ENCODE measurements at regions not wholly inside any gene's neighbourhood (a gene's known extent, or its start where the extent isn't known, plus 50 kb on each side); places are given as distances from the start of the nearest gene placed in this dataset.

- no TSS peak for BruUV-seq (replicated peaks)
- no peak for ATAC-seq
- no peak for DNase-seq (ENCODE audit: low read depth, low spot score)
- H3K4me1 ChIP-seq (ENCODE audit: control insufficient read depth, insufficient read depth, low read length), result peaks cover 12% of the 10 kb centered on the region; the same call in 1 of the 2 replicates
- no peak overlapping the region for H3K4me3 ChIP-seq (ENCODE audit: low read depth in 2 of 2, low read length in 2 of 2)
- in situ Hi-C loops (cut with HindIII; ENCODE audit: low pct_unique_long_range_greater_than_20kb, low sequenced_read_pairs), result no loop called here
- intact Hi-C loops (cut with micrococcal nuclease; ENCODE audit: unreplicated experiment), result no loop called here
- no peak for TF ChIP-seq SIN3A (IDR thresholded peaks at IDR 0.05; ENCODE audit: borderline replicate concordance, insufficient read depth, low read depth, low read length)
- TF ChIP-seq TCF7L2 (IDR thresholded peaks at IDR 0.05; ENCODE audit: low read depth, low read length), result no peak; the same call in 1 of the 2 replicates
- no peak for TF ChIP-seq REST (IDR thresholded peaks at IDR 0.05; ENCODE audit: insufficient read depth in 1 of 2, low read depth in 2 of 2, low read length in 1 of 2)
- TF ChIP-seq CTCF (IDR thresholded peaks at IDR 0.05), result no peak
- no peak for TF ChIP-seq POLR2AphosphoS5 (IDR thresholded peaks at IDR 0.05; ENCODE audit: low read depth, low read length)
- H3K9me3 ChIP-seq (ENCODE audit: control insufficient read depth, insufficient read depth, low read depth, low read length), result no peaks in the 10 kb centered on the region
- H3K27me3 ChIP-seq (ENCODE audit: control insufficient read depth, insufficient read depth, low read length), result no peaks in the 10 kb centered on the region
- H3K27ac ChIP-seq (ENCODE audit: low read length), result no peak overlapping the region
- ChIA-PET POLR2A (interaction anchor here (0.7 kb wide), 1 partner anchor 44 kb away, joined by 6 read pairs; no protein-coding TSS in a partner anchor), CTCF (no interaction called here)
- no peaks in the 10 kb centered on the region for H3K36me3 ChIP-seq (ENCODE audit: control insufficient read depth, insufficient read depth, low read length)
Measured at GRCh38 chr6:113643407-113643770, 213.8 kb upstream of the MARCKS start.

GRCh38 chr6:113644861-113645575 lies 212.1 kb upstream of the MARCKS start:
- ATAC-seq, result no peak
- no peak overlapping the region; the same call in 1 of the 2 replicates for H3K27ac ChIP-seq (ENCODE audit: low read length)
- no peaks in the 10 kb centered on the region for H3K27me3 ChIP-seq (ENCODE audit: control insufficient read depth, insufficient read depth, low read length)
- no peaks in the 10 kb centered on the region for H3K9me3 ChIP-seq (ENCODE audit: control insufficient read depth, insufficient read depth, low read depth, low read length)
- CTCF ChIA-PET, result no interaction called here
- no peak overlapping the region for H3K4me3 ChIP-seq (ENCODE audit: low read depth in 2 of 2, low read length in 2 of 2)
- BruUV-seq (replicated peaks), result no TSS peak
- DNase-seq (ENCODE audit: low read depth, low spot score), result no peak
- TF ChIP-seq CTCF (IDR thresholded peaks at IDR 0.05) (no peak), SIN3A (IDR thresholded peaks at IDR 0.05; ENCODE audit: borderline replicate concordance, insufficient read depth, low read depth, low read length) (no peak), REST (IDR thresholded peaks at IDR 0.05; ENCODE audit: insufficient read depth in 1 of 2, low read depth in 2 of 2, low read length in 1 of 2) (no peak), TCF7L2 (IDR thresholded peaks at IDR 0.05; ENCODE audit: low read depth, low read length) (no peak), POLR2AphosphoS5 (IDR thresholded peaks at IDR 0.05; ENCODE audit: low read depth, low read length) (no peak)
- H3K36me3 ChIP-seq (ENCODE audit: control insufficient read depth, insufficient read depth, low read length), result no peaks in the 10 kb centered on the region
- intact Hi-C loops (cut with micrococcal nuclease; ENCODE audit: unreplicated experiment), result no loop called here
- in situ Hi-C loops (cut with HindIII; ENCODE audit: low pct_unique_long_range_greater_than_20kb, low sequenced_read_pairs), result no loop called here
- POLR2A ChIA-PET, result no interaction called here
- peaks cover 12% of the 10 kb centered on the region; the same call in 1 of the 2 replicates for H3K4me1 ChIP-seq (ENCODE audit: control insufficient read depth, insufficient read depth, low read length)
